Fibroblast of lung (primary cell): ENCODE measurements at regions not wholly inside any gene's neighbourhood (a gene's known extent, or its start where the extent isn't known, plus 50 kb on each side); places are given as distances from the start of the nearest gene placed in this dataset.

ENCODE experiments used
- DNase-seq, 2 donors: peaks; one replicate each; pipeline versions ENCODE4 v3.0.0 to v3.0.0-alpha.2; 2010; ENCODE audit warnings: low read depth in 2 of 2
- H2AFZ ChIP-seq: 2 replicates; pipeline ENCODE4 v1.5.1; 2012; ENCODE audit warnings: low read length, control low read depth, inconsistent platforms
- H3K27ac ChIP-seq: 2 replicates; pipeline ENCODE4 v1.5.1; 2011; ENCODE audit warnings: low read length, control low read depth; ENCODE audit not compliant: insufficient read depth
- H3K27me3 ChIP-seq: 2 replicates; pipeline ENCODE4 v1.5.1; 2011; ENCODE audit warnings: mild to moderate bottlenecking, low read length; ENCODE audit not compliant: control insufficient read depth, insufficient read depth
- H3K36me3 ChIP-seq: 2 replicates; pipeline ENCODE4 v1.5.1; 2011; ENCODE audit warnings: low read length; ENCODE audit not compliant: control insufficient read depth, insufficient read depth
- H3K4me1 ChIP-seq: 2 replicates; pipeline ENCODE4 v1.5.1; 2011; ENCODE audit warnings: low read length; ENCODE audit not compliant: control insufficient read depth, insufficient read depth; ENCODE audit errors: extremely low read depth
- H3K4me2 ChIP-seq: 2 replicates; pipeline ENCODE4 v1.5.1; 2011; ENCODE audit warnings: low read length, control low read depth; ENCODE audit not compliant: insufficient read depth; ENCODE audit errors: extremely low read depth
- H3K4me3 ChIP-seq, 4 experiments: fragments of 200-600 bp in 1 of 4; sonication (generic) in 1 of 4; replicated peaks in 1 of 4; 2 replicates each; pipeline ENCODE4 v1.5.1; 2011 to 2016; ENCODE audit warnings: low read length in 4 of 4, low read depth in 3 of 4, mild to moderate bottlenecking in 3 of 4, control low read depth in 2 of 4, inconsistent platforms in 1 of 4, mixed read lengths in 1 of 4; ENCODE audit not compliant: insufficient read depth in 1 of 4; ENCODE audit errors: control extremely low read depth in 1 of 4
- H3K79me2 ChIP-seq: 2 replicates; pipeline ENCODE4 v1.5.1; 2012; ENCODE audit warnings: mild to moderate bottlenecking, low read length, inconsistent platforms; ENCODE audit not compliant: control insufficient read depth, insufficient read depth
- H3K9ac ChIP-seq: 2 replicates; pipeline ENCODE4 v1.5.1; 2011; ENCODE audit warnings: mild to moderate bottlenecking, low read length, control low read depth; ENCODE audit not compliant: insufficient read depth
- H3K9me3 ChIP-seq: 2 replicates; pipeline ENCODE4 v1.5.1; 2012; ENCODE audit warnings: low read depth, low read length; ENCODE audit not compliant: control insufficient read depth, insufficient read depth
- H4K20me1 ChIP-seq: 2 replicates; pipeline ENCODE4 v1.5.1; 2011; ENCODE audit warnings: low read length; ENCODE audit not compliant: control insufficient read depth, insufficient read depth; ENCODE audit errors: extremely low read depth
- EZH2 ChIP-seq: IDR thresholded peaks from 2 replicates; pipeline ENCODE4 v1.5.1; 2012; ENCODE audit warnings: low read length, control low read depth, mild to moderate bottlenecking; ENCODE audit errors: missing control alignments
- TF ChIP-seq, protein P1 (sequence below), 2 donors: IDR thresholded peaks in 1 of 2; conservative IDR thresholded peaks in 1 of 2; 1 replicate in 1 of 2; 2 replicates in 1 of 2; pipeline ENCODE4 v1.5.1; 2011 to 2012; ENCODE audit warnings: low read length in 2 of 2, control low read depth in 1 of 2, inconsistent platforms in 1 of 2, low read depth in 1 of 2, mild to moderate bottlenecking in 1 of 2

DNA sequence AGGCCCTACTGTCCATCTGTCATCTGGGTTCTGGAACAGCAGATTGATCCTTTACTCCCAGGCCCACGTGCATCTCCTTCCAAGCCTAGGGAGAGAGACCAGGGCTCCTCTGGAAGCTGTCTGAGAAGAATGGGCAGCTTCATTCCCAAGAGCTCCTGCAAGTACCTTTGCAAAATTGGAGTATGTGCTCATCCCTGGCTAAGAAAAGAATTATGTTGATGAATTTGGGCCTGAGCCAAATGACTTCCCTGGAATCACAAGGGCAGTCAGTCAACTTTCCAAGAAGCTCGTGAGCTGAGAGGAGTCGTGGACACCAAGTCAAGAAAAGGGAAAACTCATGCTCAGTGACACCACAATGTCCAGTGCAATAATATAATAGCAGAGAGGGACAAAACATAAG, 54.6 kb upstream of the AKAP12 start:
- TF ChIP-seq EZH2: no peak
- TF ChIP-seq, protein P1, sequence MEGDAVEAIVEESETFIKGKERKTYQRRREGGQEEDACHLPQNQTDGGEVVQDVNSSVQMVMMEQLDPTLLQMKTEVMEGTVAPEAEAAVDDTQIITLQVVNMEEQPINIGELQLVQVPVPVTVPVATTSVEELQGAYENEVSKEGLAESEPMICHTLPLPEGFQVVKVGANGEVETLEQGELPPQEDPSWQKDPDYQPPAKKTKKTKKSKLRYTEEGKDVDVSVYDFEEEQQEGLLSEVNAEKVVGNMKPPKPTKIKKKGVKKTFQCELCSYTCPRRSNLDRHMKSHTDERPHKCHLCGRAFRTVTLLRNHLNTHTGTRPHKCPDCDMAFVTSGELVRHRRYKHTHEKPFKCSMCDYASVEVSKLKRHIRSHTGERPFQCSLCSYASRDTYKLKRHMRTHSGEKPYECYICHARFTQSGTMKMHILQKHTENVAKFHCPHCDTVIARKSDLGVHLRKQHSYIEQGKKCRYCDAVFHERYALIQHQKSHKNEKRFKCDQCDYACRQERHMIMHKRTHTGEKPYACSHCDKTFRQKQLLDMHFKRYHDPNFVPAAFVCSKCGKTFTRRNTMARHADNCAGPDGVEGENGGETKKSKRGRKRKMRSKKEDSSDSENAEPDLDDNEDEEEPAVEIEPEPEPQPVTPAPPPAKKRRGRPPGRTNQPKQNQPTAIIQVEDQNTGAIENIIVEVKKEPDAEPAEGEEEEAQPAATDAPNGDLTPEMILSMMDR (conservative IDR thresholded peaks at IDR 0.05 in 1 of 2, IDR thresholded peaks at IDR 0.05 in 1 of 2; ENCODE audit: low read depth in 1 of 2, low read length in 2 of 2): no peak

DNA sequence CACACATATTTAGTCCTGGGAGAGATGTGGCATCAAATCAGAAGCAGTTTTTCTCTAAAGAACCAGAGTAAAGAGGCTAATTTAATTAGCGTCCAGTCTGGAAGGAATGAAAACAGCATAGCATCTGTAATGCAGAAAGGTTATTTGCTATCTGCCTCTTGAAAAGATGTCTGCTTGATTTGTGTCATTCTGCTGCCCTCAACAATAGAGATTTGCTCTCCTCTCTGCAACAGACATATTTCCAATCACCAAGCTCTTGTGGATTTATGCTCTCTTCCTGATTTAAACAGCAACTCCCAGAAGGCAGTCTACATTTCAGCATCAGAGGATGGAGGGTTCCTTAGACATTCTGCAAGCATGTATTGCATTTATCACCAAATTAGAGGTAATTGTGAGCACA, 53.5 kb upstream of the AKAP12 start:
- Histone ChIP-seq H3K36me3 (no peaks in the 10 kb centered on the region), H3K4me3 (no peak overlapping the region), H3K27ac (no peak overlapping the region), H3K27me3 (no peaks in the 10 kb centered on the region), H3K4me1 (no peaks in the 10 kb centered on the region), H3K4me2 (no peak overlapping the region), H3K9me3 (no peaks in the 10 kb centered on the region), H4K20me1 (no peaks in the 10 kb centered on the region), H2AFZ (no peak overlapping the region), H3K79me2 (no peaks in the 10 kb centered on the region), H3K9ac (no peak overlapping the region)
- TF ChIP-seq EZH2: no peak
- TF ChIP-seq, protein P1 (conservative IDR thresholded peaks at IDR 0.05 in 1 of 2, IDR thresholded peaks at IDR 0.05 in 1 of 2; ENCODE audit: low read depth in 1 of 2, low read length in 2 of 2): no peak
- DNase-seq: no peak

More for the DNA sequence above, 54.6 kb upstream of the AKAP12 start:
- Histone ChIP-seq H3K4me1 (no peaks in the 10 kb centered on the region), H3K4me2 (no peak overlapping the region), H3K79me2 (no peaks in the 10 kb centered on the region), H3K27ac (no peak overlapping the region), H3K27me3 (no peaks in the 10 kb centered on the region), H3K36me3 (no peaks in the 10 kb centered on the region), H4K20me1 (no peaks in the 10 kb centered on the region), H3K9me3 (no peaks in the 10 kb centered on the region), H3K4me3 (no peak overlapping the region), H3K9ac (no peak overlapping the region), H2AFZ (no peak overlapping the region)
- DNase-seq: no peak

DNA sequence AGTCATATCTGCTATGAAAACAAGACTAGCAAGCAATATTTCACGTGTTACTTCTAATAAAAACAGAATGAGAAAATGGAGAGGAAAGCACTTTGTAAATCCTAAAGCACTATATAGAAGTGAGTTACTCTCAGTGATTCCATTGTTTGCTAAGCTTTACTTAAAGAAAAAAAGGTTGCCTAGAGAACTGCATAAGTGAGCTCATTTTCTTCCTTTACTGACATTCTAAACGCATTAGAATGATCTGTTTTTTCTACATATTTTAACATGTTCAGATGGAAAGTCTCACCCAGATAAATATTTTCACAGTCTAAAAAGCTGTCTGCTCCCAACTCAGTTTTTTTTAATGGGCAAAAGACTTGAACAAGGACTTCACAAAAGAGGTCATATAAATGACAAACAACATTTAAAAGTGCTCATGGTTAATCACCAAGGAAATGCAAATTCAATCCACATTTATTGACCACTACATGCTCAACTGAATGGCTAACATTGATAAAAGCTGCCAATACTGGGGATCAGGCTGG, 52.9 kb upstream of the AKAP12 start:
- no peaks in the 10 kb centered on the region for H3K27me3 ChIP-seq
- H3K9me3 ChIP-seq: no peaks in the 10 kb centered on the region
- H3K36me3 ChIP-seq: no peaks in the 10 kb centered on the region
- TF ChIP-seq EZH2: no peak
- TF ChIP-seq, protein P1 (conservative IDR thresholded peaks at IDR 0.05 in 1 of 2, IDR thresholded peaks at IDR 0.05 in 1 of 2; ENCODE audit: low read depth in 1 of 2, low read length in 2 of 2): no peak
- no peak overlapping the region for H3K4me3 ChIP-seq
- no peak overlapping the region for H2AFZ ChIP-seq
- H3K4me1 ChIP-seq: no peaks in the 10 kb centered on the region
- H3K9ac ChIP-seq: no peak overlapping the region
- no peak overlapping the region for H3K27ac ChIP-seq
- no peaks in the 10 kb centered on the region for H4K20me1 ChIP-seq
- DNase-seq: no peak
- H3K4me2 ChIP-seq: no peak overlapping the region
- no peaks in the 10 kb centered on the region for H3K79me2 ChIP-seq
